B cell (primary cell): ENCODE measurements at regions not wholly inside any gene's neighbourhood (a gene's known extent, or its start where the extent isn't known, plus 50 kb on each side); places are given as distances from the start of the nearest gene placed in this dataset.

ENCODE experiments used
- ATAC-seq: fragments of 200-7000 bp; cut with Tn5 transposase; one replicate; pipeline ENCODE4 v1.10.0; 2021; ENCODE audit warnings: low read depth, mild to moderate bottlenecking, moderate number of reproducible peaks, moderate library complexity
- CTCF ChIA-PET: fragments of 350-600 bp; sonication (Branson Sonifier 250); formaldehyde crosslinking; loops from one replicate; lab custom pipeline; 2021; ENCODE audit warnings: antibody characterized with exemption, inconsistent platforms; lab: Charles Lee
- POLR2A ChIA-PET: fragments of 350-600 bp; sonication (Branson Sonifier 250); formaldehyde crosslinking; loops from one replicate; lab custom pipeline; 2021; ENCODE audit warnings: antibody characterized with exemption; lab: Charles Lee
- DNase-seq: peaks from one replicate; pipeline ENCODE4 v3.0.0; 2013
- H2AFZ ChIP-seq: 2 replicates; pipeline ENCODE4 v1.6.1; 2012; ENCODE audit warnings: mild to moderate bottlenecking, low read depth, low read length; ENCODE audit not compliant: insufficient read depth, poor library complexity, severe bottlenecking
- H3K27ac ChIP-seq, 2 donors: 1 replicate in 1 of 2; 2 replicates in 1 of 2; pipeline ENCODE4 v1.5.1; 2012 to 2013; ENCODE audit warnings: low read length in 2 of 2, mild to moderate bottlenecking in 2 of 2, moderate library complexity in 1 of 2
- H3K27me3 ChIP-seq, 4 experiments: fragments of 200-600 bp in 1 of 4; sonication (generic) in 1 of 4; replicated peaks in 1 of 4; 1 replicate in 2 of 4; 2 replicates in 2 of 4; pipeline versions ENCODE4 v1.6.1 to v1.7.0; 2013 to 2016; ENCODE audit warnings: low read length in 3 of 4, mild to moderate bottlenecking in 2 of 4, mixed read lengths in 1 of 4, moderate library complexity in 1 of 4; ENCODE audit not compliant: insufficient read depth in 4 of 4, control insufficient read depth in 3 of 4; ENCODE audit errors: control extremely low read depth in 1 of 4
- H3K36me3 ChIP-seq, 2 experiments: replicated peaks in 1 of 2; 1 replicate in 1 of 2; 2 replicates in 1 of 2; pipeline versions ENCODE4 v1.6.1 to v1.7.1; 2013; ENCODE audit warnings: low read length in 1 of 2; ENCODE audit not compliant: insufficient read depth in 2 of 2, control insufficient read depth in 1 of 2; ENCODE audit errors: control extremely low read depth in 1 of 2, extremely low read depth in 1 of 2
- H3K4me1 ChIP-seq, 2 donors: fragments of 200-600 bp in 1 of 2; sonication (generic) in 1 of 2; 1 replicate in 1 of 2; 2 replicates in 1 of 2; pipeline versions ENCODE4 v1.5.1 to v1.6.1; 2013 to 2017; ENCODE audit warnings: low read length in 2 of 2; ENCODE audit not compliant: control insufficient read depth in 2 of 2, insufficient read depth in 2 of 2
- H3K4me2 ChIP-seq: replicated peaks from 2 replicates; pipeline ENCODE3; 2012; ENCODE audit warnings: mild to moderate bottlenecking, low read depth, low read length; ENCODE audit not compliant: poor library complexity, severe bottlenecking
- H3K4me3 ChIP-seq, 5 experiments: fragments of 200-600 bp in 1 of 5; sonication (generic) in 1 of 5; 1 replicate in 3 of 5; 2 replicates in 2 of 5; pipeline versions ENCODE4 v1.5.1 to v1.7.0; 2011 to 2016; ENCODE audit warnings: low read length in 4 of 5, mild to moderate bottlenecking in 4 of 5, low read depth in 2 of 5, control low read depth in 1 of 5, moderate library complexity in 1 of 5; ENCODE audit not compliant: insufficient read depth in 1 of 5; ENCODE audit errors: control extremely low read depth in 1 of 5, extremely low read depth in 1 of 5
- H3K79me2 ChIP-seq: fragments of 200-600 bp; sonication (generic); one replicate; pipeline ENCODE4 v1.6.0; 2016; ENCODE audit warnings: low read length; ENCODE audit not compliant: control insufficient read depth, insufficient read depth
- H3K9ac ChIP-seq: fragments of 200-600 bp; sonication (generic); 2 replicates; pipeline ENCODE4 v1.6.1; 2017; ENCODE audit warnings: mild to moderate bottlenecking, low read length, moderate library complexity
- H3K9me3 ChIP-seq, 3 donors: one replicate each; pipeline versions ENCODE4 v1.6.1 to v1.7.1; 2013; ENCODE audit warnings: low read length in 2 of 3; ENCODE audit not compliant: control insufficient read depth in 2 of 3, insufficient read depth in 1 of 3; ENCODE audit errors: control extremely low read depth in 1 of 3
- H4K20me1 ChIP-seq: 2 replicates; pipeline ENCODE4 v1.6.0; 2012; ENCODE audit warnings: mild to moderate bottlenecking, low read length; ENCODE audit not compliant: insufficient read depth, control insufficient read depth, poor library complexity, severe bottlenecking
- H3K27ac Mint-ChIP-seq: one replicate; pipeline ENCODE4 v1.8.0; 2021; ENCODE audit warnings: mixed read lengths
- H3K27me3 Mint-ChIP-seq: one replicate; pipeline ENCODE4 v1.8.0; 2021; ENCODE audit warnings: mixed read lengths
- H3K4me1 Mint-ChIP-seq: one replicate; pipeline ENCODE4 v1.8.0; 2021; ENCODE audit warnings: mixed read lengths
- H3K4me3 Mint-ChIP-seq: one replicate; pipeline ENCODE4 v1.8.0; 2021; ENCODE audit warnings: mixed read lengths
- H3K9me3 Mint-ChIP-seq: one replicate; pipeline ENCODE4 v1.8.0; 2022; ENCODE audit warnings: mixed read lengths; ENCODE audit not compliant: insufficient read depth
- EZH2 ChIP-seq: IDR thresholded peaks from 2 replicates; pipeline ENCODE4 v1.6.1; 2012; ENCODE audit warnings: borderline replicate concordance, low read depth, mild to moderate bottlenecking, moderate library complexity, low read length; ENCODE audit not compliant: insufficient read depth, poor library complexity, severe bottlenecking
- WGBS: methylation state at CpG from one replicate; pipeline ENCODE4 v1.1.5; 2013; ENCODE audit warnings: missing lambda C conversion rate; ENCODE audit not compliant: insufficient coverage; 5-methylcytosine and 5-hydroxymethylcytosine counted together
- intact Hi-C: fragments of 100-400 bp; cut with micrococcal nuclease; formaldehyde crosslinking; loops from one replicate; pipeline ENCODE4 v1.10.0; 2022
- TF ChIP-seq, protein P1 (sequence below): fragments of 200-600 bp; IDR thresholded peaks from one replicate; pipeline ENCODE4 v1.8.0; 2022; ENCODE audit warnings: antibody characterized with exemption, mild to moderate bottlenecking

DNA sequence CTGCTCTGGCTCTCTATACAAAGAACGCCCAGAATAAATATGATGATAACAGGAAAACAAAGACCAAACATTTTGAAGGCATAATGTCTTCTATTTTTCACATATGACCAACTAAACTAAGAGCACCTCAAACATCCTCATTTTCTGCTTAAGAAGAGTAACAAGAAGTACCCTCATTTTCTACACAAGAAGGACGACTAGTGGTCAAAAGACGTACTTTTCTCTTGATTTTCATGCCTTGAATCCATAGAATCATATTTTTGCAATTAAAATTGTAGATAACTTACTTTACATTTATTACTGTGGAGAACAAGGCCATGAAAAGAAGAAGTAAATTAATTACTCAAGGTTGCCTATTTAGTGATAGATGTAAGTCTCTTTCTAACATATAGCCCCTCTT, 358.6 kb downstream of the DUSP6 start:
- H3K4me3 ChIP-seq, result no peak overlapping the region
- no peak overlapping the region for H3K27ac ChIP-seq
- no peak overlapping the region for H2AFZ ChIP-seq
- Mint-ChIP-seq H3K4me3 (no peak overlapping the region), H3K9me3 (no peaks in the 10 kb centered on the region), H3K27ac (no peak overlapping the region), H3K4me1 (no peaks in the 10 kb centered on the region), H3K27me3 (peaks cover 17% of the 10 kb centered on the region)
- TF ChIP-seq, protein P1, sequence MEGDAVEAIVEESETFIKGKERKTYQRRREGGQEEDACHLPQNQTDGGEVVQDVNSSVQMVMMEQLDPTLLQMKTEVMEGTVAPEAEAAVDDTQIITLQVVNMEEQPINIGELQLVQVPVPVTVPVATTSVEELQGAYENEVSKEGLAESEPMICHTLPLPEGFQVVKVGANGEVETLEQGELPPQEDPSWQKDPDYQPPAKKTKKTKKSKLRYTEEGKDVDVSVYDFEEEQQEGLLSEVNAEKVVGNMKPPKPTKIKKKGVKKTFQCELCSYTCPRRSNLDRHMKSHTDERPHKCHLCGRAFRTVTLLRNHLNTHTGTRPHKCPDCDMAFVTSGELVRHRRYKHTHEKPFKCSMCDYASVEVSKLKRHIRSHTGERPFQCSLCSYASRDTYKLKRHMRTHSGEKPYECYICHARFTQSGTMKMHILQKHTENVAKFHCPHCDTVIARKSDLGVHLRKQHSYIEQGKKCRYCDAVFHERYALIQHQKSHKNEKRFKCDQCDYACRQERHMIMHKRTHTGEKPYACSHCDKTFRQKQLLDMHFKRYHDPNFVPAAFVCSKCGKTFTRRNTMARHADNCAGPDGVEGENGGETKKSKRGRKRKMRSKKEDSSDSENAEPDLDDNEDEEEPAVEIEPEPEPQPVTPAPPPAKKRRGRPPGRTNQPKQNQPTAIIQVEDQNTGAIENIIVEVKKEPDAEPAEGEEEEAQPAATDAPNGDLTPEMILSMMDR, result no peak
- no peak for TF ChIP-seq EZH2
- ChIA-PET CTCF (interaction anchor here (1.5 kb wide), 1 partner anchor 24 kb away, joined by 3 read pairs; no protein-coding TSS in a partner anchor), POLR2A (no interaction called here)
- H3K4me1 ChIP-seq, result no peaks in the 10 kb centered on the region
- H3K9ac ChIP-seq, result no peak overlapping the region
- H4K20me1 ChIP-seq, result no peaks in the 10 kb centered on the region
- intact Hi-C loops, result no loop called here
- DNase-seq (no peak), ATAC-seq (no peak)
- H3K79me2 ChIP-seq, result no peaks in the 10 kb centered on the region
- H3K27me3 ChIP-seq, result peaks cover 0 to 3% (median 0%) of the 10 kb centered on the region in 4 experiments
- no CpG with 5 or more reads among the region's 3 CpGs for WGBS
- H3K36me3 ChIP-seq, result no peaks in the 10 kb centered on the region
- no peaks in the 10 kb centered on the region for H3K9me3 ChIP-seq
- H3K4me2 ChIP-seq, result no peak overlapping the region

DNA sequence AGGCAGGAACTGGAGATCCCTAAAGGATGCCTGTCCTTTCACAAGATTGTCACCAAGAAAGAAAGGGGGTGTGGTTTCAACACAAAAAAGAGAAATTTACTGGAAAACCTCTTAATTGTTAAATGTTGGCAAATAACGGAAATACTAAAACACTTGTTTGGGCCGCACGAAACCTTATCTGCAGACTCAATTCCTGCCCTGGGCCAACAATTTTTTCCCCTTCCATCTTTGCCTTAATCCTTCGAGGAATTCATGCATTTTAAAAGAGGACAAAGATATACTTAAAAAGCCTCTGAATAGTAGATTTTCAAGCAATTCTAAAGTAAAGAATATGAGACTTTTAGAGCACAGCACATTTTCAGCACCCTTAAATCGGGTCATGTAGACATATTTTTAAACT, 366.2 kb downstream of the DUSP6 start:
- no peak overlapping the region for H3K27ac ChIP-seq
- no peaks in the 10 kb centered on the region for H3K79me2 ChIP-seq
- intact Hi-C loops, result no loop called here
- H3K27me3 Mint-ChIP-seq, result peaks cover 29% of the 10 kb centered on the region
- H3K4me3 ChIP-seq, result no peak overlapping the region
- ChIA-PET POLR2A (no interaction called here), CTCF (no interaction called here)
- H3K4me1 Mint-ChIP-seq, result no peaks in the 10 kb centered on the region
- ATAC-seq, result no peak
- H3K9ac ChIP-seq, result no peak overlapping the region
- H3K9me3 Mint-ChIP-seq, result no peaks in the 10 kb centered on the region
- no peaks in the 10 kb centered on the region for H3K4me1 ChIP-seq
- no peak overlapping the region for H3K27ac Mint-ChIP-seq
- H3K9me3 ChIP-seq, result no peaks in the 10 kb centered on the region
- H3K27me3 ChIP-seq, result no peaks in the 10 kb centered on the region
- no peaks in the 10 kb centered on the region for H3K36me3 ChIP-seq
- no peaks in the 10 kb centered on the region for H4K20me1 ChIP-seq
- no peak overlapping the region for H3K4me2 ChIP-seq
- 100% methylated on average over 3 of the region's 5 CpGs for WGBS
- H2AFZ ChIP-seq, result no peak overlapping the region
- no peak overlapping the region for H3K4me3 Mint-ChIP-seq
- DNase-seq, result no peak
- TF ChIP-seq, protein P1, result no peak
- no peak for TF ChIP-seq EZH2
